ENCODE measurements at regions not wholly inside any gene's neighbourhood (a gene's known extent, or its start where the extent isn't known, plus 50 kb on each side); places are given as distances from the start of the nearest gene placed in this dataset.
A peak's percentile ranks its signal among the peaks of the same experiment; 100 is the strongest.
"Not testable (repeated sequence)": the region's sequence is repeated elsewhere in the genome, so short reads cannot be mapped to it uniquely, and the experiment has no call there.

DNA sequence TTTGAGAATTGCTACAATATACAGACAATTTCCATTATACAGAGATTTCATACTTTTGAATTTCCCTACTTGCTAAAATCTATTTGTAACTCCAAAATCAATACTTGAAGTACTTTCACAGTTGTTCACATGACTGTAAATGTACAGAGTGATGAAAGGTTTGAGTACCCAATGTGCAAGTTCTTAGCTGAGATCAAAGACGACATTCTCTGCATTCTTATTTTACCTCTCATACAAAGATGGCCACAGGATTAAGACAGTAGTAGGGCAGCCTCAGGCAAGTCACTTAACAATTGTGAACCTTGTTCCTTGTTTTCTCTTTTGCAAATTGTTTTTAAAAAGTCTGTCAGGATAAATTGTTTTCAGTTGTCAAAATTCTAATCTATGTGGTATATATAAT lies 255.9 kb upstream of the KITLG start:
- no peak overlapping the region for H3K27ac ChIP-seq (ENCODE audit: poor library complexity, severe bottlenecking)
- DNase-seq (ENCODE audit: low spot score) = no peak
- H3K36me3 ChIP-seq (ENCODE audit: low read depth) = no peaks in the 10 kb centered on the region
- H3K4me3 ChIP-seq (ENCODE audit: severe bottlenecking) = no peak overlapping the region
- peak; percentile 61 for ATAC-seq (ENCODE audit: low read depth)
- no peaks in the 10 kb centered on the region for H3K9me3 ChIP-seq (ENCODE audit: severe bottlenecking)
- TF ChIP-seq, protein P1, sequence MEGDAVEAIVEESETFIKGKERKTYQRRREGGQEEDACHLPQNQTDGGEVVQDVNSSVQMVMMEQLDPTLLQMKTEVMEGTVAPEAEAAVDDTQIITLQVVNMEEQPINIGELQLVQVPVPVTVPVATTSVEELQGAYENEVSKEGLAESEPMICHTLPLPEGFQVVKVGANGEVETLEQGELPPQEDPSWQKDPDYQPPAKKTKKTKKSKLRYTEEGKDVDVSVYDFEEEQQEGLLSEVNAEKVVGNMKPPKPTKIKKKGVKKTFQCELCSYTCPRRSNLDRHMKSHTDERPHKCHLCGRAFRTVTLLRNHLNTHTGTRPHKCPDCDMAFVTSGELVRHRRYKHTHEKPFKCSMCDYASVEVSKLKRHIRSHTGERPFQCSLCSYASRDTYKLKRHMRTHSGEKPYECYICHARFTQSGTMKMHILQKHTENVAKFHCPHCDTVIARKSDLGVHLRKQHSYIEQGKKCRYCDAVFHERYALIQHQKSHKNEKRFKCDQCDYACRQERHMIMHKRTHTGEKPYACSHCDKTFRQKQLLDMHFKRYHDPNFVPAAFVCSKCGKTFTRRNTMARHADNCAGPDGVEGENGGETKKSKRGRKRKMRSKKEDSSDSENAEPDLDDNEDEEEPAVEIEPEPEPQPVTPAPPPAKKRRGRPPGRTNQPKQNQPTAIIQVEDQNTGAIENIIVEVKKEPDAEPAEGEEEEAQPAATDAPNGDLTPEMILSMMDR (IDR thresholded peaks at IDR 0.05; ENCODE audit: poor library complexity, severe bottlenecking) = no peak
- no peaks in the 10 kb centered on the region for H3K27me3 ChIP-seq (ENCODE audit: insufficient read depth, poor library complexity, severe bottlenecking)
- H3K4me1 ChIP-seq (ENCODE audit: insufficient read depth, poor library complexity, severe bottlenecking) = peaks cover 11% of the 10 kb centered on the region

DNA sequence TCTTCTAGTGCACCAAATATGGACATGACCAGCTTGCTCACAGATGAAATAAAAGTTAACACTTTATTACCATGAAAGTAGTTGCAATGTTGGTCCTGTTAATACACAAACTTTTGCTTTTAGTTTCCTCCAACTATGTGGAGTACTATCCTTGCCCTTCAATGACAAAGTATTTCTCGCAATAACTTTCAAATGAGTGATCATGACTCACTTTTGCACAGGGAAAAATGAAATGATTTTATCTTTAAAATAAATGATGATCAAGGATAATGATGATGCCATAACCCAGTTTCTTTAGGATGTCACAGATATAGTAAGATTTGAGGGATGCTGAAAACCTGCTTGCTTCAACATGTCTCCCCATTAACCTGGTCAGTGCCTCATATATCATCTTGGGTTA lies 254.0 kb upstream of the KITLG start:
- H3K27ac ChIP-seq (ENCODE audit: poor library complexity, severe bottlenecking) = peak overlapping the region; percentile 4
- ATAC-seq (ENCODE audit: low read depth) = peak; percentile 50; the same call in 1 of the 3 replicates
- H3K36me3 ChIP-seq (ENCODE audit: low read depth) = no peaks in the 10 kb centered on the region

DNA sequence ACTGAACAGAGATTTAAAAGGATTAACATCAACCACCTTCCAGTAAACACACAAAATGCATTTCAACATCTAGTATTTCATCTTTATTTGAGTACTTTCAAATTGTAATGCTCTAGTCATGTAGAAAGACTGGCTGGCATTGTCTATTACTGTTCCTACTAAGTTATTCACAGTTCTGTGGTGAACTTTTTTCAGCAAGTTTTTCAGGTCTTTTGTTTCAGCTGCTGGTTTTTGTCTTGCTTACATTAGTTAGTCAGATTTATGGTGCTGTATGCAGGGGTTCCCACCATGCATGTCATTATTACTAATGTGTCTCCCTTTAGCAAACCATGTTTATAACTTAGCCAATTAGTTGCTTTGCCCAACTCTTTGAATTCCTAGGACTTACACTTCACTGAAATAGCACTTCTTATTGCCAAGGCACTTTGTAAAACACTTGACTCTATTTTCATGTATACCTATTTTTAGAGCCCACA lies 253.4 kb upstream of the KITLG start:
- DNase-seq (ENCODE audit: low spot score) (no peak), ATAC-seq (ENCODE audit: low read depth) (no peak)
- TF ChIP-seq, protein P1 (IDR thresholded peaks at IDR 0.05; ENCODE audit: poor library complexity, severe bottlenecking) = no peak
- no peak overlapping the region for H3K4me3 ChIP-seq (ENCODE audit: severe bottlenecking)
- H3K36me3 ChIP-seq (ENCODE audit: low read depth) = no peaks in the 10 kb centered on the region
- H3K27ac ChIP-seq (ENCODE audit: poor library complexity, severe bottlenecking) = peak overlapping the region; percentile 4
- peaks cover 11% of the 10 kb centered on the region for H3K4me1 ChIP-seq (ENCODE audit: insufficient read depth, poor library complexity, severe bottlenecking)
- H3K9me3 ChIP-seq (ENCODE audit: severe bottlenecking) = no peaks in the 10 kb centered on the region
- H3K27me3 ChIP-seq (ENCODE audit: insufficient read depth, poor library complexity, severe bottlenecking) = no peaks in the 10 kb centered on the region

More for the DNA sequence above, 254.0 kb upstream of the KITLG start:
- TF ChIP-seq, protein P1 (IDR thresholded peaks at IDR 0.05; ENCODE audit: poor library complexity, severe bottlenecking) = no peak
- DNase-seq (ENCODE audit: low spot score) = no peak
- Histone ChIP-seq H3K9me3 (ENCODE audit: severe bottlenecking) (no peaks in the 10 kb centered on the region), H3K4me3 (ENCODE audit: severe bottlenecking) (no peak overlapping the region), H3K4me1 (ENCODE audit: insufficient read depth, poor library complexity, severe bottlenecking) (peaks cover 11% of the 10 kb centered on the region), H3K27me3 (ENCODE audit: insufficient read depth, poor library complexity, severe bottlenecking) (no peaks in the 10 kb centered on the region)

DNA sequence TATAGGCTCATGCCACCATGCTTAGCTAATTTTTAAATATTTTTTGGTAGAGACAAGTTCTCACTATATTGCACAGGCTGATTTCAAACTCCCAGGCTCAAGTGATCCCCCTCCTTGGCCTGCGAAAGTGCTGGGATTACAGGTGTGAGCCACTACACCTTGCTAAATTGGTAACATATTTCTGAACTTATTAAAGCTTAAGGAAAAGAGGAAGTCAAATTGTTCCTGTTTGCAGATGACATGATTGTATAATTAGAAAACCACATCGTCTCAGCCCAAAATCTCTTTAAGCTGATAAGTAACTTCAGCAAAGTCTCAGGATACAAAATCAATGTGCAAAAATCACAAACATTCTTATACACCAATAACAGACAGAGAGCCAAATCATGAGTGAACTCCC lies 248.3 kb upstream of the KITLG start:
- not testable (repeated sequence) for H3K4me1 ChIP-seq (ENCODE audit: insufficient read depth, poor library complexity, severe bottlenecking); H3K9me3 ChIP-seq (ENCODE audit: severe bottlenecking); H3K36me3 ChIP-seq (ENCODE audit: low read depth); H3K27me3 ChIP-seq (ENCODE audit: insufficient read depth, poor library complexity, severe bottlenecking); DNase-seq (ENCODE audit: low spot score); H3K27ac ChIP-seq (ENCODE audit: poor library complexity, severe bottlenecking); ATAC-seq (ENCODE audit: low read depth); H3K4me3 ChIP-seq (ENCODE audit: severe bottlenecking)

DNA sequence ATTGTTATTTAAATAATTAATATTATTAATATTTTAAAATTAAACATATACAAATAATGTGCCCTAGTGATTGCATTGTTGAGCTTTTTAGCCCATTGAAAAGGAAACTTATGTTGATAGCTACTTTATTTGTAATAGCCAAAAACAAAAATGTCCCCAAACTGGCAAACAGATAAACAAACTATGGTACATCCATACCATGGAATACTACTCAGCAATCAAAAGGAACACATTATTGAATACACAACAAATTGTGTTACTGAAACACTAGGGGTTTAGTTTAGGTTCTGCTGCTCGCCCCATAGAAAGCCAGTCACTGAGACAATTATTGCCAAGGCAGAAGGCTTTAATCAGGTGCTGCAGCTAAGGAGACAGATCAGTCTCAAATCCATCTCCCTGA lies 239.7 kb upstream of the KITLG start:
- H3K4me3 ChIP-seq (ENCODE audit: severe bottlenecking) = no peak overlapping the region

More for the DNA sequence above, 239.7 kb upstream of the KITLG start:
- Histone ChIP-seq H3K36me3 (ENCODE audit: low read depth) (no peaks in the 10 kb centered on the region), H3K4me1 (ENCODE audit: insufficient read depth, poor library complexity, severe bottlenecking) (peaks cover 15% of the 10 kb centered on the region), H3K27ac (ENCODE audit: poor library complexity, severe bottlenecking) (no peak overlapping the region), H3K27me3 (ENCODE audit: insufficient read depth, poor library complexity, severe bottlenecking) (no peaks in the 10 kb centered on the region), H3K9me3 (ENCODE audit: severe bottlenecking) (no peaks in the 10 kb centered on the region)
- TF ChIP-seq, protein P1 (IDR thresholded peaks at IDR 0.05; ENCODE audit: poor library complexity, severe bottlenecking) = no peak
- ATAC-seq (ENCODE audit: low read depth) = no peak
- DNase-seq (ENCODE audit: low spot score) = no peak
